Choroid plexus epithelial cell (primary cell): ENCODE measurements at regions not wholly inside any gene's neighbourhood (a gene's known extent, or its start where the extent isn't known, plus 50 kb on each side); places are given as distances from the start of the nearest gene placed in this dataset.
"Not testable (repeated sequence)": the region's sequence is repeated elsewhere in the genome, so short reads cannot be mapped to it uniquely, and the experiment has no call there.

Experiments
- DNase-seq: peaks from one replicate; pipeline ENCODE4 v3.0.0-alpha.2; 2010; ENCODE audit warnings: low read depth
- H3K4me3 ChIP-seq: 2 replicates; pipeline ENCODE4 v1.5.1; 2011; ENCODE audit warnings: low read depth, mild to moderate bottlenecking, control low read depth, low read length, moderate library complexity
- TF ChIP-seq, protein P1 (sequence below): conservative IDR thresholded peaks from 2 replicates; pipeline ENCODE4 v1.5.1; 2011; ENCODE audit warnings: low read depth, mild to moderate bottlenecking, control low read depth, inconsistent platforms, low read length, moderate library complexity

DNA sequence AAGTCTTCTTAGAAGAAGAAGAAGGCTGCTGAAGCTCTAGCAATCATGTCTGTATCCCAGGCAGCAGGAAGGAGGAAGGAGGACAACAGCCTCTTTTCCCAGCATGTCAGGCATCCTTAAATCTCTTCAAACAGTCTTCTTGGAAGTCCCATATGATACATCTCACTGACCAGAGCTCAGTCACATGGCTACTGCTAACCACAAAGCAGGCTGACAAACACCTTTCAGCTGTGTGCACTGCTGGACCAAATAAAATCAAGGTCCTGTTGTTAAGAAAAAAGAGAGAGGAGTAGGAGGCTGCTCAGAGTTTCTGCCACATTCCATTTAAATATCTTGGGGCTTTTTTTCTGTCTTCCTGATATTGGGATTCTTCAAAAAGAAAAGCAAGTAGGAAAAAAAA, 203.4 kb upstream of the PELI2 start:
- H3K4me3 ChIP-seq, result no peak overlapping the region
- TF ChIP-seq, protein P1, sequence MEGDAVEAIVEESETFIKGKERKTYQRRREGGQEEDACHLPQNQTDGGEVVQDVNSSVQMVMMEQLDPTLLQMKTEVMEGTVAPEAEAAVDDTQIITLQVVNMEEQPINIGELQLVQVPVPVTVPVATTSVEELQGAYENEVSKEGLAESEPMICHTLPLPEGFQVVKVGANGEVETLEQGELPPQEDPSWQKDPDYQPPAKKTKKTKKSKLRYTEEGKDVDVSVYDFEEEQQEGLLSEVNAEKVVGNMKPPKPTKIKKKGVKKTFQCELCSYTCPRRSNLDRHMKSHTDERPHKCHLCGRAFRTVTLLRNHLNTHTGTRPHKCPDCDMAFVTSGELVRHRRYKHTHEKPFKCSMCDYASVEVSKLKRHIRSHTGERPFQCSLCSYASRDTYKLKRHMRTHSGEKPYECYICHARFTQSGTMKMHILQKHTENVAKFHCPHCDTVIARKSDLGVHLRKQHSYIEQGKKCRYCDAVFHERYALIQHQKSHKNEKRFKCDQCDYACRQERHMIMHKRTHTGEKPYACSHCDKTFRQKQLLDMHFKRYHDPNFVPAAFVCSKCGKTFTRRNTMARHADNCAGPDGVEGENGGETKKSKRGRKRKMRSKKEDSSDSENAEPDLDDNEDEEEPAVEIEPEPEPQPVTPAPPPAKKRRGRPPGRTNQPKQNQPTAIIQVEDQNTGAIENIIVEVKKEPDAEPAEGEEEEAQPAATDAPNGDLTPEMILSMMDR, result no peak
- peak; percentile 33 for DNase-seq

- peak; percentile 61 for DNase-seq
- no peak overlapping the region for H3K4me3 ChIP-seq
- TF ChIP-seq, protein P1, result no peak
Observed at GRCh38 chr14:55915456-55915855, 202.8 kb upstream of the PELI2 start.

GRCh38 chr14:55919800-55920199, 198.4 kb upstream of the PELI2 start:
- H3K4me3 ChIP-seq, DNase-seq: not testable (repeated sequence)

- TF ChIP-seq, protein P1, result no peak
- no peak overlapping the region for H3K4me3 ChIP-seq
Observed at GRCh38 chr14:55921511-55921910, 196.7 kb upstream of the PELI2 start.

DNA sequence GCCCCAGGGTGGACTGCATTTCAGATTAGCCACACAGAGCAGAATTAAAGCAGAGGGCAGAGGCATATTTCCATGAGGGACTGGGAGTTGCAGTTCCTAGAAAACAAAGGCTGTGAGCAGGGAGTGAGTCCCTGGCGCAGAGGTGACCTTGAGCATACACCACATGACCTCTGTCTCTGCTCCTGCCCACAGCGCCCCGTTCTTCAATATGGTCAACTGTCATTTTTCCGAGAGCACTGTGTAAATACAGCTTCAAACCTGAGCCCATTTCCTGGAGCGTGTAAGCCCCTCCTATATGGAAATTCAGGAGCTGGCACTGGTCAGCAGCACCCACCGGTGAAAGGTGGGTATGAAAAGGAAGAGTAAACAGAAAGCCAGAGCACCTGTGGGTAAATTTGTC, 192.2 kb upstream of the PELI2 start:
- no peak for DNase-seq
- TF ChIP-seq, protein P1, result no peak
- H3K4me3 ChIP-seq, result no peak overlapping the region

More at GRCh38 chr14:55921511-55921910, 196.7 kb upstream of the PELI2 start:
- DNase-seq, result no peak

GRCh38 chr14:55927028-55927427, 191.2 kb upstream of the PELI2 start:
- DNase-seq, result no peak
- TF ChIP-seq, protein P1, result no peak
- H3K4me3 ChIP-seq, result no peak overlapping the region

- DNase-seq, result no peak
- TF ChIP-seq, protein P1, result no peak
- H3K4me3 ChIP-seq, result no peak overlapping the region
Observed at GRCh38 chr14:55928276-55928675, 189.9 kb upstream of the PELI2 start.

DNA sequence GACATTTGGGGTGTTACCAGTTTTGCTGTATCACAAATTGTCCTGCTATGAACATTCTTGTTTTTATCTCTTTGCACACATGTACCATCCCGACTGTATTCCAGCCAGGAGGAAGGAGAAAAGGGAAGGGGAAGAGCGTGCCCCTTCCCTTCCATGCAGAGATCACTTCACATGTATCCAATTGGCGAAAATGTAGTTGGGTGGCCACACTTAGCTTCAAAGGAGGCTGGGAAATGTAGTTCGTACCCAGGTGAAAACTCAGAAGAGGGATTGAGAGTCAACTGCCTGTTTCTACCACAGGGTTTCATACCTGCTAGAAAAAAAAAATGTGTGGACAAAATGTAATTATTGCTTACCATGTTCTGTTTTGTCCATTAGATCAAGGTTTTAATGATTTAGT, 189.1 kb upstream of the PELI2 start:
- H3K4me3 ChIP-seq, result no peak overlapping the region
- TF ChIP-seq, protein P1, result no peak
- DNase-seq, result no peak
